Astrocyte (in vitro differentiated cells and primary cell): ENCODE measurements at regions not wholly inside any gene's neighbourhood (a gene's known extent, or its start where the extent isn't known, plus 50 kb on each side); places are given as distances from the start of the nearest gene placed in this dataset.

Experiments
- DNase-seq: peaks from one replicate; pipeline ENCODE4 v3.0.0-alpha.2; 2010; ENCODE audit warnings: low read depth
- FAIRE-seq: peaks from 2 replicates; lab custom pipeline; 2011; peaks lifted over from hg19 to GRCh38; lab: Jason Lieb, UNC
- H2AFZ ChIP-seq: 2 replicates; pipeline ENCODE4 v1.6.0; 2012; ENCODE audit warnings: low read depth, low read length, inconsistent platforms
- H3K27ac ChIP-seq: 2 replicates; pipeline ENCODE4 v1.5.1; 2011; ENCODE audit warnings: low read depth, low read length, inconsistent platforms
- H3K27me3 ChIP-seq: 2 replicates; pipeline ENCODE4 v1.6.0; 2011; ENCODE audit warnings: low read length, inconsistent platforms; ENCODE audit not compliant: insufficient read depth
- H3K36me3 ChIP-seq: 2 replicates; pipeline ENCODE4 v1.5.1; 2011; ENCODE audit warnings: low read length, inconsistent platforms; ENCODE audit not compliant: insufficient read depth
- H3K4me1 ChIP-seq: 2 replicates; pipeline ENCODE4 v1.5.1; 2011; ENCODE audit warnings: low read length, inconsistent platforms; ENCODE audit not compliant: insufficient read depth
- H3K4me2 ChIP-seq: 2 replicates; pipeline ENCODE4 v1.6.0; 2012; ENCODE audit warnings: low read length, inconsistent platforms
- H3K4me3 ChIP-seq: 2 replicates; pipeline ENCODE4 v1.5.1; 2011; ENCODE audit warnings: low read depth, mild to moderate bottlenecking, low read length, inconsistent platforms; ENCODE audit not compliant: insufficient read depth
- H3K79me2 ChIP-seq: 2 replicates; pipeline ENCODE4 v1.6.0; 2012; ENCODE audit warnings: mild to moderate bottlenecking, low read length, inconsistent platforms; ENCODE audit not compliant: insufficient read depth
- H3K9ac ChIP-seq: 2 replicates; pipeline ENCODE4 v1.6.0; 2012; ENCODE audit warnings: mild to moderate bottlenecking, low read length, inconsistent platforms
- H3K9me3 ChIP-seq: 2 replicates; pipeline ENCODE4 v1.5.1; 2012; ENCODE audit warnings: low read depth, mild to moderate bottlenecking, low read length, inconsistent platforms; ENCODE audit not compliant: insufficient read depth
- H4K20me1 ChIP-seq: 2 replicates; pipeline ENCODE4 v1.6.0; 2012; ENCODE audit warnings: low read length, inconsistent platforms; ENCODE audit not compliant: insufficient read depth
- H3K27ac Mint-ChIP-seq: one replicate; pipeline ENCODE4 v1.8.0; 2021; ENCODE audit warnings: mild to moderate bottlenecking, mixed read lengths; ENCODE audit not compliant: unreplicated experiment
- H3K27me3 Mint-ChIP-seq: one replicate; pipeline ENCODE4 v1.8.0; 2021; ENCODE audit warnings: low read depth, mixed read lengths; ENCODE audit not compliant: unreplicated experiment
- H3K36me3 Mint-ChIP-seq: one replicate; pipeline ENCODE4 v1.8.0; 2021; ENCODE audit warnings: low read depth, mixed read lengths; ENCODE audit not compliant: unreplicated experiment
- H3K4me1 Mint-ChIP-seq: one replicate; pipeline ENCODE4 v1.8.0; 2021; ENCODE audit warnings: low read depth, mixed read lengths; ENCODE audit not compliant: unreplicated experiment
- H3K4me3 Mint-ChIP-seq: one replicate; pipeline ENCODE4 v1.8.0; 2021; ENCODE audit warnings: mild to moderate bottlenecking, moderate library complexity, mixed read lengths; ENCODE audit not compliant: unreplicated experiment
- H3K9me3 Mint-ChIP-seq: one replicate; pipeline ENCODE4 v1.8.0; 2021; ENCODE audit warnings: mild to moderate bottlenecking, mixed read lengths; ENCODE audit not compliant: unreplicated experiment
- CTCF ChIP-seq: IDR thresholded peaks from 2 replicates; pipeline ENCODE4 v1.5.1; 2011; ENCODE audit warnings: low read depth, mild to moderate bottlenecking, inconsistent platforms, low read length, moderate library complexity; ENCODE audit not compliant: insufficient read depth
- EZH2 ChIP-seq: IDR thresholded peaks from 2 replicates; pipeline ENCODE4 v1.6.1; 2012; ENCODE audit warnings: mild to moderate bottlenecking, low read length, inconsistent platforms; ENCODE audit not compliant: insufficient read depth

- TF ChIP-seq CTCF (peak; percentile 59), EZH2 (no peak)
- Mint-ChIP-seq H3K27me3 (no peaks in the 10 kb centered on the region), H3K27ac (no peak overlapping the region), H3K9me3 (no peaks in the 10 kb centered on the region), H3K36me3 (no peaks in the 10 kb centered on the region), H3K4me3 (no peak overlapping the region), H3K4me1 (peaks cover 19% of the 10 kb centered on the region)
- H3K4me3 ChIP-seq = no peak overlapping the region
- FAIRE-seq = no peak
- H3K4me2 ChIP-seq = peak overlapping the region; percentile 71
- no peaks in the 10 kb centered on the region for H4K20me1 ChIP-seq
- H3K27ac ChIP-seq = no peak overlapping the region
- H3K9ac ChIP-seq = no peak overlapping the region
- H3K4me1 ChIP-seq = peaks cover 8% of the 10 kb centered on the region
- peak overlapping the region; percentile 67 for H2AFZ ChIP-seq
- H3K36me3 ChIP-seq = no peaks in the 10 kb centered on the region
- H3K9me3 ChIP-seq = no peaks in the 10 kb centered on the region
- DNase-seq = peak; percentile 42
- no peaks in the 10 kb centered on the region for H3K79me2 ChIP-seq
- H3K27me3 ChIP-seq = no peaks in the 10 kb centered on the region
Measured at GRCh38 chr10:6920072-6921019, 340.3 kb upstream of the PRKCQ start.

- no peaks in the 10 kb centered on the region for H3K9me3 ChIP-seq
- FAIRE-seq = no peak
Measured at GRCh38 chr10:6919077-6919476, 339.0 kb upstream of the PRKCQ start.

More at GRCh38 chr10:6919077-6919476, 339.0 kb upstream of the PRKCQ start:
- Histone ChIP-seq H3K79me2 (no peaks in the 10 kb centered on the region), H3K4me1 (peaks cover 7% of the 10 kb centered on the region), H3K4me2 (no peak overlapping the region), H4K20me1 (no peaks in the 10 kb centered on the region), H3K4me3 (no peak overlapping the region), H3K27me3 (no peaks in the 10 kb centered on the region), H3K36me3 (no peaks in the 10 kb centered on the region), H3K27ac (no peak overlapping the region), H2AFZ (no peak overlapping the region), H3K9ac (no peak overlapping the region)
- peaks cover 12% of the 10 kb centered on the region for H3K4me1 Mint-ChIP-seq
- no peaks in the 10 kb centered on the region for H3K36me3 Mint-ChIP-seq
- no peak for DNase-seq
- no peaks in the 10 kb centered on the region for H3K9me3 Mint-ChIP-seq
- H3K4me3 Mint-ChIP-seq = no peak overlapping the region
- no peak overlapping the region for H3K27ac Mint-ChIP-seq
- TF ChIP-seq CTCF (no peak), EZH2 (no peak)
- no peaks in the 10 kb centered on the region for H3K27me3 Mint-ChIP-seq
